ENCODE measurements at regions not wholly inside any gene's neighbourhood (a gene's known extent, or its start where the extent isn't known, plus 50 kb on each side); places are given as distances from the start of the nearest gene placed in this dataset.
"Not testable (repeated sequence)": the region's sequence is repeated elsewhere in the genome, so short reads cannot be mapped to it uniquely, and the experiment has no call there.

- CTCF ChIA-PET; H3K4me3 ChIP-seq (ENCODE audit: low read depth, low read length); H3K27me3 ChIP-seq (ENCODE audit: control insufficient read depth, insufficient read depth, low read length); DNase-seq (ENCODE audit: low read depth, low spot score); POLR2A ChIA-PET; H3K27ac ChIP-seq (ENCODE audit: low read depth, low read length); H3K9me3 ChIP-seq (ENCODE audit: control insufficient read depth, insufficient read depth, low read length): not testable (repeated sequence)
Measured at GRCh38 chr3:75840160-75840559, 54.8 kb upstream of the ZNF717 start.

GRCh38 chr3:75850301-75851008, 65.1 kb upstream of the ZNF717 start:
- H3K27me3 ChIP-seq (ENCODE audit: control insufficient read depth, insufficient read depth, low read length); CTCF ChIA-PET; DNase-seq (ENCODE audit: low read depth, low spot score); H3K27ac ChIP-seq (ENCODE audit: low read depth, low read length); POLR2A ChIA-PET; H3K4me3 ChIP-seq (ENCODE audit: low read depth, low read length); H3K9me3 ChIP-seq (ENCODE audit: control insufficient read depth, insufficient read depth, low read length): not testable (repeated sequence)

GRCh38 chr3:75863130-75863529, 77.8 kb upstream of the ZNF717 start:
- TF ChIP-seq, protein P1, sequence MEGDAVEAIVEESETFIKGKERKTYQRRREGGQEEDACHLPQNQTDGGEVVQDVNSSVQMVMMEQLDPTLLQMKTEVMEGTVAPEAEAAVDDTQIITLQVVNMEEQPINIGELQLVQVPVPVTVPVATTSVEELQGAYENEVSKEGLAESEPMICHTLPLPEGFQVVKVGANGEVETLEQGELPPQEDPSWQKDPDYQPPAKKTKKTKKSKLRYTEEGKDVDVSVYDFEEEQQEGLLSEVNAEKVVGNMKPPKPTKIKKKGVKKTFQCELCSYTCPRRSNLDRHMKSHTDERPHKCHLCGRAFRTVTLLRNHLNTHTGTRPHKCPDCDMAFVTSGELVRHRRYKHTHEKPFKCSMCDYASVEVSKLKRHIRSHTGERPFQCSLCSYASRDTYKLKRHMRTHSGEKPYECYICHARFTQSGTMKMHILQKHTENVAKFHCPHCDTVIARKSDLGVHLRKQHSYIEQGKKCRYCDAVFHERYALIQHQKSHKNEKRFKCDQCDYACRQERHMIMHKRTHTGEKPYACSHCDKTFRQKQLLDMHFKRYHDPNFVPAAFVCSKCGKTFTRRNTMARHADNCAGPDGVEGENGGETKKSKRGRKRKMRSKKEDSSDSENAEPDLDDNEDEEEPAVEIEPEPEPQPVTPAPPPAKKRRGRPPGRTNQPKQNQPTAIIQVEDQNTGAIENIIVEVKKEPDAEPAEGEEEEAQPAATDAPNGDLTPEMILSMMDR (IDR thresholded peaks at IDR 0.05; ENCODE audit: low read depth, low read length), result no peak
- CTCF ChIA-PET, result interaction anchor here (1.1 kb wide), 1 partner anchor 43 kb away, joined by 3 read pairs; no protein-coding TSS in a partner anchor
- no peak for DNase-seq (ENCODE audit: low read depth, low spot score)
- Histone ChIP-seq H3K9me3 (ENCODE audit: control insufficient read depth, insufficient read depth, low read length) (no peaks in the 10 kb centered on the region), H3K27me3 (ENCODE audit: control insufficient read depth, insufficient read depth, low read length) (no peaks in the 10 kb centered on the region), H3K27ac (ENCODE audit: low read depth, low read length) (no peak overlapping the region), H3K4me3 (ENCODE audit: low read depth, low read length) (no peak overlapping the region)
- POLR2A ChIA-PET, result no interaction called here

GRCh38 chr3:75863878-75864277, 78.5 kb upstream of the ZNF717 start:
- no peak overlapping the region for H3K4me3 ChIP-seq (ENCODE audit: low read depth, low read length)
- H3K27ac ChIP-seq (ENCODE audit: low read depth, low read length), result no peak overlapping the region
- H3K9me3 ChIP-seq (ENCODE audit: control insufficient read depth, insufficient read depth, low read length), result no peaks in the 10 kb centered on the region
- ChIA-PET CTCF (no interaction called here), POLR2A (no interaction called here)
- TF ChIP-seq, protein P1 (IDR thresholded peaks at IDR 0.05; ENCODE audit: low read depth, low read length), result no peak
- no peaks in the 10 kb centered on the region for H3K27me3 ChIP-seq (ENCODE audit: control insufficient read depth, insufficient read depth, low read length)
- DNase-seq (ENCODE audit: low read depth, low spot score), result no peak

- POLR2A ChIA-PET, result not testable (repeated sequence)
Measured at GRCh38 chr3:75883719-75884118, 98.4 kb upstream of the ZNF717 start.

DNA sequence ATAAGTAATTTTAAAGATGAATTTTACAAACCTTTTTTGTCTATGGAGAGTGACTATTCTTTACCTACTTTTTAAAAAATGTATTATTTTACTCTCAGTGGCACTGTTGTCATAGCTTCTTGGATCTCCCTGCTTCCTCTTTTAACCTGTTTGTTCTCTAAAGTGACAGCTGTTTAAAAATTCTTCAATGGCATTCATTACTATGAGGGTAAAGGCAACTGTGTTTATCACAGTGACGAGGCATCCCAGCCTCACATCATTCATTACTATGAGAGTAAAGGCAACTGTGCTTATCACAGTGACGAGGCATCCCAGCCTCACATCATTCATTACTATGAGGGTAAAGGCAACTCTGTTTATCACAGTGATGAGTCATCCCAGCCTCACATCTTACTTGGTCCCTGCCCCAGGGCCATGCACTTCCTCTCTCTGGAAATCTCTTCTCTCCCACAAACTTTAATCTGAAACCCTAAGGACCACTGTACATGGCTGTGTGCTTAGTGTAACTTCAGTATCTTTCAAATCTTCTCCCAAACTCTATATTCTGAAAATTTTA, 101.7 kb upstream of the ZNF717 start:
- Histone ChIP-seq H3K27me3 (ENCODE audit: control insufficient read depth, insufficient read depth, low read length) (no peaks in the 10 kb centered on the region), H3K9me3 (ENCODE audit: control insufficient read depth, insufficient read depth, low read length) (no peaks in the 10 kb centered on the region), H3K4me3 (ENCODE audit: low read depth, low read length) (no peak overlapping the region), H3K27ac (ENCODE audit: low read depth, low read length) (no peak overlapping the region)
- ChIA-PET POLR2A (no interaction called here), CTCF (no interaction called here)
- TF ChIP-seq, protein P1 (IDR thresholded peaks at IDR 0.05; ENCODE audit: low read depth, low read length), result no peak
- no peak for DNase-seq (ENCODE audit: low read depth, low spot score)

More at GRCh38 chr3:75883719-75884118, 98.4 kb upstream of the ZNF717 start:
- CTCF ChIA-PET; H3K27ac ChIP-seq (ENCODE audit: low read depth, low read length); DNase-seq (ENCODE audit: low read depth, low spot score); H3K4me3 ChIP-seq (ENCODE audit: low read depth, low read length); H3K9me3 ChIP-seq (ENCODE audit: control insufficient read depth, insufficient read depth, low read length); H3K27me3 ChIP-seq (ENCODE audit: control insufficient read depth, insufficient read depth, low read length): not testable (repeated sequence)
